Activated T-cell treated with anti-CD3 and anti-CD28 coated beads for 24 hours (primary cell): ENCODE measurements at regions not wholly inside any gene's neighbourhood (a gene's known extent, or its start where the extent isn't known, plus 50 kb on each side); places are given as distances from the start of the nearest gene placed in this dataset.

Experiments used
- DNase-seq: peaks from one replicate; pipeline ENCODE4 v3.0.0-alpha.2; 2020; ENCODE audit warnings: low read depth

- no peak for DNase-seq
These were observed 851.2 kb upstream of the ADAMTS5 start for GRCh38 chr21:27817902-27818623.

- no peak for DNase-seq
These were observed 850.2 kb upstream of the ADAMTS5 start for GRCh38 chr21:27817074-27817473.

GRCh38 chr21:27816301-27816700 lies 849.4 kb upstream of the ADAMTS5 start:
- no peak for DNase-seq

DNA sequence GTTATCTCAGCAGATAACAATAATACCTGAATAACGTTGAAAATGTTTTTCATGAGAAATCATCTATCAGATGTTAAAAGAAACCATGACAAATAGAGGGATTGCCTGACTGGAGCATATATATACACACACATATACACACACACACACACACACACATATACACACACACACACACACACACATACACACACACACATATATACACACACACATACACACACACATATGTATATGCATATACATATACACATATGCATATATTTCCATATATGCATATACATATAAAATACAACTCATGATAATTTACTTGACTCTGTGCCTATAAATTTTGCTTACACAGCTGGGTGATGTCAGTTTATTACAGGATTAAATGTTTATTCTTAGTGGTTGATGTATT lies 847.3 kb upstream of the ADAMTS5 start:
- DNase-seq = no peak

- DNase-seq = no peak
These were observed 846.9 kb upstream of the ADAMTS5 start for GRCh38 chr21:27813750-27814149.

GRCh38 chr21:27813344-27813743 lies 846.5 kb upstream of the ADAMTS5 start:
- no peak for DNase-seq

- DNase-seq = no peak
These were observed 845.4 kb upstream of the ADAMTS5 start for GRCh38 chr21:27812279-27812678.

GRCh38 chr21:27808923-27809322 lies 842.0 kb upstream of the ADAMTS5 start:
- no peak for DNase-seq

DNA sequence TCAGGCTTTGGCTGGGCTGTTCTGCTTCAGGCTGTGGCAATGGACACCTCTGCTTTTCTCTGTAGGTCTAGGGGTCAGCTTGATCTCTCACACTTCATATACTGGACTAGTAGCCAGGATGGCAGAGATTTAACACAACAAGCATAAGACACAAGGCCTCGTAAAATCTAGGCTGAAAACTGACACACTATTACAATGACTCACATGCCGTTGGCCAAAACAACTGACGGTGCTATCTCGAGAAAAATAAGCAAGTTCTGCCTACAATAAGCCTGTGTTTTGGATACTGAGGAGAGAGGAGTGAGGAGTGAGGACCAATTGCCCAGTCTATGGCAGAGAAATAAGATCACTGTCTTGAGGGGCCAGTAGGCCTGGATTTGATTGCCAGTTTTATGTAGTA lies 840.7 kb upstream of the ADAMTS5 start:
- DNase-seq = no peak

GRCh38 chr21:27806281-27806680 lies 839.4 kb upstream of the ADAMTS5 start:
- DNase-seq = no peak

DNA sequence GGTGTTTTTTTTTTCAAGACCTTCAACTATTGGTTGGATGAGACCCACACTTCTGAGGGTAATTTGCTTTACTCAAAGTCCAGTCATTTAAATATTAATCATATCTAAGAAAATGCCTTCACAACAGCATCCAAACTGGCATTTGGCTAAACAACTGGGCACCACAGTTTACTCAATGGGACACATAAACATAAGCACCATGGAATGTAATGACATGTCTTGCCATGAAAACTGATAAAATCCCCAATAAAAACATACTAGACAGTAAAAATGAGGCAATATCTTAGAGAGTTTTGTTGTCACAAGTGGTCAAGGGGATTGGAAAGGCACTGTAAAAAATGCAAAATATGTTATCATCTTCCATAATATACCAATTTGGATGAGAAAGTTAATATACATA lies 838.8 kb upstream of the ADAMTS5 start:
- no peak for DNase-seq

- DNase-seq = no peak
These were observed 837.6 kb upstream of the ADAMTS5 start for GRCh38 chr21:27804515-27804914.

- DNase-seq = no peak
These were observed 836.7 kb upstream of the ADAMTS5 start for GRCh38 chr21:27803571-27803970.

DNA sequence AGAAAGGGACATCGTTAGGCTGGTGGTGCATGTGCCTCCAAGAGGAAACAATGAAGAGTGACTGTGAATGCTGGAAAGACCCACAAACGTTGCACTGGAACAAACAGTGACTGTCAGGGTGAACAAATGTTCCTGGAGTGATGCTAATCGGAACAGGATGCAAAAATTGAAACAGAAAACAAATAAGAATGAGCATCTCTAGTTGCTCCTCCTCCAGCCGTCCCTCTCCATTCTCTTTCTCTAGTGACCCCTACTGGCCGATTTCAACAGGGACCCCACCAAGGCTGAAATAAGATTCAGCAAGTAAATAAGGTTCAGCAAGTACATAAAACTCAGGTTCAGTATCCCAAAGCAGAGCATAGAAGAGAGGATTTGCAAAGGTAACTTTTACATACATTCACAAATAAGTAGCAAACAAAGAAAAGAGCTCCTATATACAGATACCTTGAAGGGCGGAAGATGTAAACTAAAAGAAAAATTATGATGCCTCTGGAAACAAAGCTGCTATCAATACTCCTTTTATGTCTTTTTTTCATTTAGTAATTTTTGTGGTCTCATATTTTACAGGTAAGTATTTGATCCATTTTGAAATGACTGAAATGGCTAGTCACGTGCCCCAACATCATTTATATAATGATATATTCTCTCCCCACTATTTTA lies 836.1 kb upstream of the ADAMTS5 start:
- no peak for DNase-seq

- no peak for DNase-seq
These were observed 833.0 kb upstream of the ADAMTS5 start for GRCh38 chr21:27799861-27800260.

DNA sequence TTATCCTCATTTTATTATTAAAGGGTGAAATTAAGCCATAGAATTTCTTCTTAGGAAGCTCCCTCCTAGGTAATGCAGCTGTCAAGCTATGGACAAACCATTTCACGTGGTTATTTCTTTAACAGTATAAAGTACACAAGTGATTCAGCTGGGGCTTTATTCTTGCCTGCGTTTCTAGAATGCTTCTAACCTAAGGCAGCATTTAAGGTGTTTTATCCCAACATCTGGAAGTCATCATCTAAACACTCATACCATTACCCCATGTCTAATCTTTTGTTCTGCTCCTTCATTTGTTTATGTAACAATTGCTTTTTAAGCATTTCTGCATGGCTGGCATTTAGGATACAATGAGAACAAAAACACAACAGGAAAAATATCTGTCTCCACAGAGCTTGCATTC lies 829.2 kb upstream of the ADAMTS5 start:
- DNase-seq = no peak

DNA sequence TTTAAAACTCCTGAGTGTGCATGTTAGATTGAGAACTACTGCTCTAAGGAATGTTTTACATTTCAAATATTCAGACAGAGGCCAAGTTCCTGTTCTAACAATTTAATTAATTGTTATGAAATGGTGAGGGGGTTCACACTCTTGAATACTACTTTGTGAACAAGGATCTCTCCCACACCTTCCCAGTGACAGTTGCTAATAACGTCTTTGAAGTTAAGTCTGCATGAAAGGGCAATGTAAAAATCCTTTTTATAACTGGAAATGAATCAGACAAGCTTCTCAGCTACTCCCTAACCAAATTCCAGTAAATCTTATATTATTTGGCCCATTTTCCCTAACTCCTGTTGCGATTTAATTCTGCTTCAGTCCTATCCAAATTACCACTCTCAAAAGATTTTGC lies 828.5 kb upstream of the ADAMTS5 start:
- no peak for DNase-seq

GRCh38 chr21:27793901-27794300 lies 827.0 kb upstream of the ADAMTS5 start:
- DNase-seq = no peak

GRCh38 chr21:27787046-27787445 lies 820.2 kb upstream of the ADAMTS5 start:
- DNase-seq = no peak

DNA sequence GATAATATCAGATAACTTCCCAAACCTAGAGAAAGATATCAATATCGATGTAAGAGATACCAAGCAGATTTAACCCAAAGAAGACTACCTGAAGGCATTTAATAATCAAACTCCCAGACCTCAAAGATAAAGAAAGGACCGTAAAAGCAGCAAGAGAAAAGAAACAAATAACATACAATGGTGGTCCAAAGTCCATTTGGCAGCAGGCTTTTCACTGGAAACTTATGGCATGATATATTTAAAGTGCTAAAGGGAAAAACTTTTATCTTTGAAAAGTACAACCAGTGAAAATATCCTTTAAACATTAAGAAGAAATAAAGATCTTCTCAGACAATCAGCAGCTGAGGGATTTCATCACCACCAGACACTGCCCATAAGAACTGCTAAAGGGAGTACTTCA lies 812.7 kb upstream of the ADAMTS5 start:
- DNase-seq = no peak

DNA sequence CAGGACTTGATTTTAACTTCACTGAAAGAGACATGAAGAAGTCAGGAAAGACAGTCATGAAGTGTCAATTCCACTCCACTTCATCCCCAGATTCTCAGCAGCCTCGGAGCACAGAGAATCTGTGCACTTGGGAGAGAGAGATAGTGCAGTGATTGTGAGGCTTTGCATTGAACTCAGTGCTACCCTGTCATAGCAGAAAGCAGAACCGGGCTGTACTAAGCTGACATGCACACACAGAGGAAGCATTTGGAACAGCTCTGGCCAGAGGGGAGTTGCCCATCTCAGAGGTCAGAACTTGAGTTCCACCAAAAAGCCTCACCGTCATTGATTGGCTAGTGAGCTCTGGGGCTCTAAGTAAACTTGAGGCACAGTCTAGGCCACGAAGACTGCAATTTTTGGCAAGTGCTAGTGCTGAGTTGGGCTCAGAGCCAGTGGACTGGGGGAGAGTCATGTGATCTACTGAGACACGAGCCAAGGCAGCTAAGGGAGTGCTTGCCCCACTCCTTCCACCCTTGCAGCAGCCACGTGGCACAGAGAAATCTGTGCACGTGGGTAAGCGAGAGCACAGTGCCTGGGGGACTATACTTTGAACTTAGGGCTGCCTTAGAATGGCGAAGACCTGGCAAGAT lies 810.2 kb upstream of the ADAMTS5 start:
- DNase-seq = no peak

GRCh38 chr21:27772816-27773215 lies 805.9 kb upstream of the ADAMTS5 start:
- DNase-seq = no peak

GRCh38 chr21:27771938-27772483 lies 805.1 kb upstream of the ADAMTS5 start:
- DNase-seq = no peak
